IMR-90 (cell line): ENCODE measurements at regions not wholly inside any gene's neighbourhood (a gene's known extent, or its start where the extent isn't known, plus 50 kb on each side); places are given as distances from the start of the nearest gene placed in this dataset.
"Not testable (repeated sequence)": the region's sequence is repeated elsewhere in the genome, so short reads cannot be mapped to it uniquely, and the experiment has no call there.

Experiments
- ATAC-seq: fragments of 200-7000 bp; cut with Tn5 transposase; 2 replicates; pipeline ENCODE4 v1.9.1; 2020; ENCODE audit warnings: low read depth, mild to moderate bottlenecking, moderate library complexity
- BruUV-seq: library from RNA; stranded (reverse); fragments of 400-500 nt; replicated peaks from 2 replicates; lab custom pipeline; 2021; lab: Mats Ljungman, UMichigan
- CTCF ChIA-PET: fragments of 300-600 bp; formaldehyde crosslinking; extraction: SDS; loops from one replicate; lab custom pipeline; 2021; ENCODE audit warnings: antibody characterized with exemption; lab: Yijun Ruan, JAX
- POLR2A ChIA-PET: fragments of 300-600 bp; sonication (Branson Sonifier 250); formaldehyde crosslinking; loops from one replicate; lab custom pipeline; 2022; ENCODE audit warnings: antibody characterized with exemption; ENCODE audit not compliant: unreplicated experiment; lab: Charles Lee
- DNase-seq: peaks from one replicate; pipeline ENCODE4 v3.0.0; 2013
- H2AFZ ChIP-seq: replicated peaks from 2 replicates; pipeline ENCODE3; 2013; ENCODE audit warnings: low read length, mild to moderate bottlenecking; ENCODE audit not compliant: poor library complexity
- H2AK5ac ChIP-seq: 2 replicates; pipeline ENCODE4 v1.6.1; 2013; ENCODE audit warnings: low read depth, low read length, inconsistent platforms
- H2AK9ac ChIP-seq: replicated peaks from 2 replicates; pipeline ENCODE3; 2013; ENCODE audit warnings: mild to moderate bottlenecking, low read depth, low read length, moderate library complexity; ENCODE audit not compliant: poor library complexity
- H2BK120ac ChIP-seq: 2 replicates; pipeline ENCODE4 v1.6.1; 2013; ENCODE audit warnings: low read depth, low read length, inconsistent platforms
- H2BK15ac ChIP-seq: 3 replicates; pipeline ENCODE4 v1.6.1; 2013; ENCODE audit warnings: low read depth, low read length, inconsistent platforms
- H2BK20ac ChIP-seq: 2 replicates; pipeline ENCODE4 v1.6.1; 2013; ENCODE audit warnings: low read depth, mild to moderate bottlenecking, inconsistent platforms, low read length, moderate library complexity
- H2BK5ac ChIP-seq: 2 replicates; pipeline ENCODE4 v1.6.1; 2013; ENCODE audit warnings: mild to moderate bottlenecking, low read depth, low read length, inconsistent platforms; ENCODE audit not compliant: poor library complexity, severe bottlenecking
- H3K14ac ChIP-seq: replicated peaks from 2 replicates; pipeline ENCODE4 v1.6.1; 2013; ENCODE audit warnings: low read depth, low read length, inconsistent platforms
- H3K18ac ChIP-seq: 2 replicates; pipeline ENCODE4 v1.6.1; 2013; ENCODE audit warnings: low read depth, low read length, control low read depth
- H3K23ac ChIP-seq: 2 replicates; pipeline ENCODE4 v1.6.1; 2013; ENCODE audit warnings: low read depth, low read length, inconsistent platforms
- H3K27ac ChIP-seq: 2 replicates; pipeline ENCODE4 v1.5.1; 2013; ENCODE audit warnings: mild to moderate bottlenecking, control low read depth, low read length; ENCODE audit not compliant: insufficient read depth
- H3K27me3 ChIP-seq: 2 replicates; pipeline ENCODE4 v1.6.1; 2013; ENCODE audit warnings: low read length; ENCODE audit not compliant: control insufficient read depth, insufficient read depth
- H3K36me3 ChIP-seq: 2 replicates; pipeline ENCODE4 v1.6.1; 2013; ENCODE audit warnings: low read length, mixed read lengths; ENCODE audit not compliant: control insufficient read depth, insufficient read depth
- H3K4ac ChIP-seq: 2 replicates; pipeline ENCODE4 v1.6.1; 2013; ENCODE audit warnings: low read depth, low read length, inconsistent platforms
- H3K4me1 ChIP-seq: 2 replicates; pipeline ENCODE4 v1.6.1; 2013; ENCODE audit warnings: low read length, mixed read lengths; ENCODE audit not compliant: control insufficient read depth, insufficient read depth
- H3K4me2 ChIP-seq: 2 replicates; pipeline ENCODE4 v1.6.1; 2013; ENCODE audit warnings: low read depth, mild to moderate bottlenecking, control low read depth, low read length, moderate library complexity
- H3K4me3 ChIP-seq: 2 replicates; pipeline ENCODE4 v1.5.1; 2013; ENCODE audit warnings: low read depth, mild to moderate bottlenecking, control low read depth, low read length, moderate library complexity; ENCODE audit not compliant: insufficient read depth
- H3K56ac ChIP-seq: 2 replicates; pipeline ENCODE4 v1.6.1; 2013; ENCODE audit warnings: low read length, inconsistent platforms; ENCODE audit not compliant: insufficient read depth; ENCODE audit errors: extremely low read depth
- H3K79me1 ChIP-seq, 2 experiments: 2 replicates each; pipeline ENCODE4 v1.6.1; 2013; ENCODE audit warnings: low read length in 2 of 2, inconsistent platforms in 1 of 2, low read depth in 1 of 2
- H3K9ac ChIP-seq: 2 replicates; pipeline ENCODE4 v1.6.1; 2013; ENCODE audit warnings: low read depth, low read length, control low read depth
- H3K9me1 ChIP-seq: 2 replicates; pipeline ENCODE4 v1.6.1; 2013; ENCODE audit warnings: low read length, inconsistent platforms; ENCODE audit not compliant: insufficient read depth
- H3K9me3 ChIP-seq: 2 replicates; pipeline ENCODE4 v1.6.1; 2013; ENCODE audit warnings: low read length; ENCODE audit not compliant: control insufficient read depth, insufficient read depth
- H4K20me1 ChIP-seq: 2 replicates; pipeline ENCODE4 v1.6.1; 2013; ENCODE audit warnings: low read length, inconsistent platforms; ENCODE audit not compliant: insufficient read depth
- H4K5ac ChIP-seq: 2 replicates; pipeline ENCODE4 v1.6.1; 2013; ENCODE audit warnings: mild to moderate bottlenecking, low read depth, low read length, control low read depth
- H4K8ac ChIP-seq, 2 experiments: 2 replicates each; pipeline ENCODE4 v1.6.1; 2013; ENCODE audit warnings: low read depth in 2 of 2, low read length in 2 of 2, control low read depth in 1 of 2, inconsistent platforms in 1 of 2
- H4K91ac ChIP-seq: 2 replicates; pipeline ENCODE4 v1.6.1; 2013; ENCODE audit warnings: low read depth, low read length, inconsistent platforms; ENCODE audit not compliant: insufficient read depth
- CEBPB ChIP-seq: IDR thresholded peaks from 2 replicates; pipeline ENCODE4 v1.6.1; 2012; ENCODE audit warnings: low read depth, low read length, improper control_type of control experiment
- FOS ChIP-seq: fragments of 150-350 bp; IDR thresholded peaks from 2 replicates; pipeline ENCODE4 v1.6.1; 2016; ENCODE audit warnings: low read depth, low read length
- MAZ ChIP-seq: IDR thresholded peaks from 2 replicates; pipeline ENCODE4 v1.6.1; 2012; ENCODE audit warnings: low read depth, mild to moderate bottlenecking, low read length, improper control_type of control experiment, moderate library complexity, borderline replicate concordance
- NFE2L2 ChIP-seq: fragments of 150-350 bp; IDR thresholded peaks from 2 replicates; pipeline ENCODE4 v1.6.1; 2016; ENCODE audit warnings: low read depth, mild to moderate bottlenecking, low read length
- SMC3 ChIP-seq: fragments of 150-350 bp; IDR thresholded peaks from 2 replicates; pipeline ENCODE4 v1.6.1; 2016; ENCODE audit warnings: low read depth, mild to moderate bottlenecking, antibody characterized with exemption, low read length, moderate library complexity
- WGBS, 2 experiments: methylation state at CpG; one replicate each; pipeline versions ENCODE4 v1.1.5 to v1.1.7; 2013; ENCODE audit warnings: missing lambda C conversion rate in 2 of 2; ENCODE audit not compliant: insufficient read length in 1 of 2; ENCODE audit errors: extremely low coverage in 2 of 2; 5-methylcytosine and 5-hydroxymethylcytosine counted together
- dilution Hi-C: fragments of 300-500 bp; cut with HindIII; formaldehyde crosslinking; loops from one replicate; pipeline ENCODE4 v1.14.3; 2018; ENCODE audit warnings: low sequenced_read_pairs; ENCODE audit not compliant: unreplicated experiment
- in situ Hi-C: fragments of 300-500 bp; cut with MboI; formaldehyde crosslinking; loops from 3 replicates; pipeline ENCODE4 v1.14.3; 2019; ENCODE audit warnings: low sequenced_read_pairs, inconsistent platforms, mixed read lengths
- intact Hi-C: fragments of 100-400 bp; cut with micrococcal nuclease; formaldehyde crosslinking; loops from 2 replicates; pipeline ENCODE4 v1.10.0; 2022
- TF ChIP-seq, protein P1 (sequence below): conservative IDR thresholded peaks from 2 replicates; pipeline ENCODE4 v1.5.1; 2012; ENCODE audit warnings: mild to moderate bottlenecking, low read depth, low read length, improper control_type of control experiment

- in situ Hi-C loops (no loop called here), intact Hi-C loops (no loop called here), dilution Hi-C loops (no loop called here)
- Histone ChIP-seq H2BK15ac (no peak overlapping the region), H4K8ac (no peak overlapping the region), H3K4me2 (no peak overlapping the region), H3K9ac (no peak overlapping the region), H3K27ac (no peak overlapping the region), H2AK5ac (no peak overlapping the region), H3K18ac (no peak overlapping the region), H2AK9ac (no peak overlapping the region), H3K36me3 (no peaks in the 10 kb centered on the region), H4K5ac (no peak overlapping the region), H3K9me1 (peaks cover 8% of the 10 kb centered on the region; the same call in 1 of the 2 replicates), H3K9me3 (no peaks in the 10 kb centered on the region), H2BK120ac (no peak overlapping the region), H4K20me1 (no peaks in the 10 kb centered on the region), H2BK20ac (no peak overlapping the region), H3K23ac (no peak overlapping the region), H3K14ac (no peak overlapping the region), H3K4me3 (no peak overlapping the region), H3K27me3 (no peaks in the 10 kb centered on the region), H3K4ac (no peak overlapping the region), H3K56ac (no peak overlapping the region), H2AFZ (no peak overlapping the region), H3K79me1 (no peaks in the 10 kb centered on the region), H2BK5ac (no peak overlapping the region), H4K91ac (no peak overlapping the region), H3K4me1 (no peaks in the 10 kb centered on the region; the same call in 1 of the 2 replicates)
- no peak for DNase-seq
- ChIA-PET CTCF (no interaction called here), POLR2A (no interaction called here)
- no peak for ATAC-seq
- TF ChIP-seq FOS (no peak), SMC3 (no peak), CEBPB (no peak), NFE2L2 (no peak), MAZ (no peak)
- TF ChIP-seq, protein P1, sequence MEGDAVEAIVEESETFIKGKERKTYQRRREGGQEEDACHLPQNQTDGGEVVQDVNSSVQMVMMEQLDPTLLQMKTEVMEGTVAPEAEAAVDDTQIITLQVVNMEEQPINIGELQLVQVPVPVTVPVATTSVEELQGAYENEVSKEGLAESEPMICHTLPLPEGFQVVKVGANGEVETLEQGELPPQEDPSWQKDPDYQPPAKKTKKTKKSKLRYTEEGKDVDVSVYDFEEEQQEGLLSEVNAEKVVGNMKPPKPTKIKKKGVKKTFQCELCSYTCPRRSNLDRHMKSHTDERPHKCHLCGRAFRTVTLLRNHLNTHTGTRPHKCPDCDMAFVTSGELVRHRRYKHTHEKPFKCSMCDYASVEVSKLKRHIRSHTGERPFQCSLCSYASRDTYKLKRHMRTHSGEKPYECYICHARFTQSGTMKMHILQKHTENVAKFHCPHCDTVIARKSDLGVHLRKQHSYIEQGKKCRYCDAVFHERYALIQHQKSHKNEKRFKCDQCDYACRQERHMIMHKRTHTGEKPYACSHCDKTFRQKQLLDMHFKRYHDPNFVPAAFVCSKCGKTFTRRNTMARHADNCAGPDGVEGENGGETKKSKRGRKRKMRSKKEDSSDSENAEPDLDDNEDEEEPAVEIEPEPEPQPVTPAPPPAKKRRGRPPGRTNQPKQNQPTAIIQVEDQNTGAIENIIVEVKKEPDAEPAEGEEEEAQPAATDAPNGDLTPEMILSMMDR, result no peak
- BruUV-seq, result no TSS peak
Measured at GRCh38 chr11:86877503-86877902, 77.2 kb downstream of the PRSS23 start.

GRCh38 chr11:86879241-86879640, 76.0 kb downstream of the FZD4 start:
- H4K5ac ChIP-seq, H3K23ac ChIP-seq, H2BK5ac ChIP-seq, H3K9me1 ChIP-seq, H3K56ac ChIP-seq, H3K4me3 ChIP-seq, H3K9me3 ChIP-seq, H3K36me3 ChIP-seq, intact Hi-C loops, H2AK5ac ChIP-seq, DNase-seq, H2BK15ac ChIP-seq, H3K14ac ChIP-seq, ATAC-seq, H3K27ac ChIP-seq, H3K4me1 ChIP-seq, H4K8ac ChIP-seq, H2BK120ac ChIP-seq, H3K4me2 ChIP-seq, H2BK20ac ChIP-seq, H3K18ac ChIP-seq, CTCF ChIA-PET, H2AK9ac ChIP-seq, H3K79me1 ChIP-seq, BruUV-seq, H3K27me3 ChIP-seq, H4K91ac ChIP-seq, H3K4ac ChIP-seq, dilution Hi-C loops, in situ Hi-C loops, H3K9ac ChIP-seq, H4K20me1 ChIP-seq, H2AFZ ChIP-seq, POLR2A ChIA-PET: not testable (repeated sequence)
- WGBS, 2 experiments, result no CpG with 5 or more reads among the region's 26 CpGs
